CD14-positive monocyte (primary cell): ENCODE measurements at regions not wholly inside any gene's neighbourhood (a gene's known extent, or its start where the extent isn't known, plus 50 kb on each side); places are given as distances from the start of the nearest gene placed in this dataset.

Source experiments
- DNase-seq, 3 donors: peaks; one replicate each; pipeline ENCODE4 v3.0.0-alpha.2; 2011 to 2022
- H2AFZ ChIP-seq: 2 replicates; pipeline ENCODE4 v1.6.0; 2012; ENCODE audit warnings: mild to moderate bottlenecking, low read depth, low read length, inconsistent platforms; ENCODE audit not compliant: insufficient read depth, poor library complexity, severe bottlenecking
- H3K27ac ChIP-seq, 2 donors: 1 replicate in 1 of 2; 2 replicates in 1 of 2; pipeline ENCODE4 v1.5.1; 2012 to 2013; ENCODE audit warnings: low read length in 2 of 2, control low read depth in 1 of 2, inconsistent platforms in 1 of 2, low read depth in 1 of 2, mild to moderate bottlenecking in 1 of 2
- H3K27me3 ChIP-seq, 2 donors: one replicate each; pipeline versions ENCODE4 v1.6.0 to v1.6.1; 2011 to 2013; ENCODE audit warnings: low read length in 2 of 2; ENCODE audit not compliant: control insufficient read depth in 2 of 2, insufficient read depth in 2 of 2
- H3K36me3 ChIP-seq, 2 donors: replicated peaks in 1 of 2; 1 replicate in 1 of 2; 2 replicates in 1 of 2; pipeline versions ENCODE4 v1.5.1 to v1.6.1; 2012 to 2013; ENCODE audit warnings: low read length in 2 of 2, control low read depth in 1 of 2, inconsistent platforms in 1 of 2, mild to moderate bottlenecking in 1 of 2; ENCODE audit not compliant: insufficient read depth in 2 of 2, control insufficient read depth in 1 of 2
- H3K4me1 ChIP-seq, 2 donors: 1 replicate in 1 of 2; 2 replicates in 1 of 2; pipeline versions ENCODE4 v1.5.1 to v1.6.1; 2012 to 2013; ENCODE audit warnings: low read length in 2 of 2, control low read depth in 1 of 2, inconsistent platforms in 1 of 2, mild to moderate bottlenecking in 1 of 2, moderate library complexity in 1 of 2; ENCODE audit not compliant: insufficient read depth in 2 of 2, control insufficient read depth in 1 of 2
- H3K4me2 ChIP-seq: replicated peaks from 2 replicates; pipeline ENCODE3; 2012; ENCODE audit warnings: low read length, moderate library complexity, mild to moderate bottlenecking; ENCODE audit not compliant: poor library complexity, severe bottlenecking; ENCODE audit errors: extremely low read depth
- H3K4me3 ChIP-seq, 3 experiments: fragments of 200-600 bp in 1 of 3; sonication (generic) in 1 of 3; replicated peaks in 1 of 3; 1 replicate in 2 of 3; 2 replicates in 1 of 3; pipeline ENCODE4 v1.5.1; 2011 to 2013; ENCODE audit warnings: low read length in 3 of 3, mild to moderate bottlenecking in 3 of 3, control low read depth in 2 of 3, low read depth in 2 of 3, inconsistent platforms in 1 of 3, moderate library complexity in 1 of 3
- H3K79me2 ChIP-seq: 2 replicates; pipeline ENCODE4 v1.6.0; 2012; ENCODE audit warnings: mild to moderate bottlenecking, control low read depth, inconsistent platforms, low read length, moderate library complexity; ENCODE audit not compliant: insufficient read depth
- H3K9ac ChIP-seq: 2 replicates; pipeline ENCODE4 v1.6.0; 2017; ENCODE audit warnings: low read length, mild to moderate bottlenecking; ENCODE audit not compliant: insufficient read depth, poor library complexity, severe bottlenecking
- H3K9me3 ChIP-seq, 2 donors: replicated peaks in 1 of 2; 1 replicate in 1 of 2; 2 replicates in 1 of 2; pipeline versions ENCODE4 v1.5.1 to v1.6.1; 2012 to 2013; ENCODE audit warnings: low read length in 2 of 2, control low read depth in 1 of 2; ENCODE audit not compliant: control insufficient read depth in 1 of 2, insufficient read depth in 1 of 2
- H4K20me1 ChIP-seq: 2 replicates; pipeline ENCODE4 v1.6.0; 2012; ENCODE audit warnings: mild to moderate bottlenecking, low read length, control low read depth, moderate library complexity; ENCODE audit not compliant: insufficient read depth
- H3K27ac Mint-ChIP-seq, 7 donors: one replicate each; pipeline ENCODE4 v1.8.0; 2020; ENCODE audit warnings: mild to moderate bottlenecking in 7 of 7, mixed read lengths in 7 of 7, moderate library complexity in 6 of 7, inconsistent platforms in 2 of 7
- H3K27me3 Mint-ChIP-seq, 3 donors: one replicate each; pipeline ENCODE4 v1.8.0; 2021 to 2022; ENCODE audit warnings: low read depth in 3 of 3, mild to moderate bottlenecking in 3 of 3, mixed read lengths in 3 of 3, moderate library complexity in 3 of 3, inconsistent platforms in 1 of 3
- H3K36me3 Mint-ChIP-seq, 2 donors: one replicate each; pipeline ENCODE4 v1.8.0; 2020; ENCODE audit warnings: mixed read lengths in 2 of 2, inconsistent platforms in 1 of 2, mild to moderate bottlenecking in 1 of 2
- H3K4me1 Mint-ChIP-seq: one replicate; pipeline ENCODE4 v1.8.0; 2020; ENCODE audit warnings: mild to moderate bottlenecking, mixed read lengths
- H3K4me3 Mint-ChIP-seq, 2 donors: one replicate each; pipeline ENCODE4 v1.8.0; 2020; ENCODE audit warnings: mild to moderate bottlenecking in 2 of 2, mixed read lengths in 2 of 2, moderate library complexity in 1 of 2
- H3K9me3 Mint-ChIP-seq, 7 donors: one replicate each; pipeline ENCODE4 v1.8.0; 2020 to 2022; ENCODE audit warnings: mixed read lengths in 7 of 7, mild to moderate bottlenecking in 6 of 7, moderate library complexity in 6 of 7, inconsistent platforms in 2 of 7
- WGBS: methylation state at CpG from one replicate; pipeline ENCODE4 v1.1.5; 2013; ENCODE audit warnings: missing lambda C conversion rate; ENCODE audit not compliant: insufficient coverage; 5-methylcytosine and 5-hydroxymethylcytosine counted together
- intact Hi-C, 2 donors: fragments of 100-400 bp; cut with micrococcal nuclease; formaldehyde crosslinking; loops; one replicate each; pipeline versions ENCODE4 v1.15.0 to v1.15.1; 2023
- TF ChIP-seq, protein P1 (sequence below): fragments of 200-600 bp; IDR thresholded peaks from one replicate; pipeline ENCODE4 v1.8.0; 2022; ENCODE audit warnings: antibody characterized with exemption, mild to moderate bottlenecking

DNA sequence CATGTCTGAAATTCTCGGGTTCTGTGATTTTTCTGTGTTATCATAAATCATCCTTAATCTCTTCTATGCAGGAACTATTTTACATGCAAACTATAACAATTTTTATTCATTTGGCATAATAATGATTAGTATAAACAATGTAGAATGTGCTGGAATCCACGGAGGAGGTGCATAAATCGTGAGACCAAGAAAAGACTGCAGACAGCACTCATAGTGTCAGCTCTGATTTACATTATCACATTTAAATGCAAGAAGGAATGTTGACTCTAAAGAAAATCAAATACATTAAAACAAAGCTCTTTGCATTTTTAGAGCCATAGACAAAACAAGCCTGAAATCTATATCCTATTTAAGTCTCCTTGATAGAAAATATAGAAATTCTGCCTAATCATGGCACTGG is 501.7 kb upstream of the STXBP6 start:
- H3K4me1 Mint-ChIP-seq = no peaks in the 10 kb centered on the region
- H3K4me3 ChIP-seq = no peak overlapping the region
- no CpG with 5 or more reads among the region's 3 CpGs for WGBS
- no peaks in the 10 kb centered on the region for H3K4me1 ChIP-seq
- no peak overlapping the region for H3K27ac Mint-ChIP-seq
- H3K4me2 ChIP-seq = no peak overlapping the region
- H3K27ac ChIP-seq = no peak overlapping the region
- H3K9ac ChIP-seq = no peak overlapping the region
- DNase-seq = no peak
- H4K20me1 ChIP-seq = no peaks in the 10 kb centered on the region
- H3K36me3 Mint-ChIP-seq = no peaks in the 10 kb centered on the region
- H3K9me3 ChIP-seq = no peaks in the 10 kb centered on the region
- no peaks in the 10 kb centered on the region for H3K27me3 ChIP-seq
- no peaks in the 10 kb centered on the region for H3K36me3 ChIP-seq
- H3K79me2 ChIP-seq = no peaks in the 10 kb centered on the region
- H3K4me3 Mint-ChIP-seq = no peak overlapping the region
- TF ChIP-seq, protein P1, sequence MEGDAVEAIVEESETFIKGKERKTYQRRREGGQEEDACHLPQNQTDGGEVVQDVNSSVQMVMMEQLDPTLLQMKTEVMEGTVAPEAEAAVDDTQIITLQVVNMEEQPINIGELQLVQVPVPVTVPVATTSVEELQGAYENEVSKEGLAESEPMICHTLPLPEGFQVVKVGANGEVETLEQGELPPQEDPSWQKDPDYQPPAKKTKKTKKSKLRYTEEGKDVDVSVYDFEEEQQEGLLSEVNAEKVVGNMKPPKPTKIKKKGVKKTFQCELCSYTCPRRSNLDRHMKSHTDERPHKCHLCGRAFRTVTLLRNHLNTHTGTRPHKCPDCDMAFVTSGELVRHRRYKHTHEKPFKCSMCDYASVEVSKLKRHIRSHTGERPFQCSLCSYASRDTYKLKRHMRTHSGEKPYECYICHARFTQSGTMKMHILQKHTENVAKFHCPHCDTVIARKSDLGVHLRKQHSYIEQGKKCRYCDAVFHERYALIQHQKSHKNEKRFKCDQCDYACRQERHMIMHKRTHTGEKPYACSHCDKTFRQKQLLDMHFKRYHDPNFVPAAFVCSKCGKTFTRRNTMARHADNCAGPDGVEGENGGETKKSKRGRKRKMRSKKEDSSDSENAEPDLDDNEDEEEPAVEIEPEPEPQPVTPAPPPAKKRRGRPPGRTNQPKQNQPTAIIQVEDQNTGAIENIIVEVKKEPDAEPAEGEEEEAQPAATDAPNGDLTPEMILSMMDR = no peak
- H2AFZ ChIP-seq = no peak overlapping the region
- H3K27me3 Mint-ChIP-seq = peaks cover 0 to 2% (median 0%) of the 10 kb centered on the region in 3 donors
- intact Hi-C loops = no loop called here
- H3K9me3 Mint-ChIP-seq = peaks cover 0 to 5% (median 2%) of the 10 kb centered on the region in 7 donors

- intact Hi-C loops = no loop called here
- 100% methylated on average over 1 of the region's 2 CpGs for WGBS
Measured at GRCh38 chr14:25546826-25547225, 496.9 kb upstream of the STXBP6 start.

More at GRCh38 chr14:25546826-25547225, 496.9 kb upstream of the STXBP6 start:
- H3K4me1 Mint-ChIP-seq = no peaks in the 10 kb centered on the region
- no peak overlapping the region for H3K4me3 Mint-ChIP-seq
- H3K79me2 ChIP-seq = no peaks in the 10 kb centered on the region
- H3K27ac ChIP-seq = no peak overlapping the region
- no peak overlapping the region for H3K4me3 ChIP-seq
- TF ChIP-seq, protein P1 = no peak
- no peak overlapping the region for H3K27ac Mint-ChIP-seq
- H3K9me3 Mint-ChIP-seq = peaks cover 0 to 4% (median 0%) of the 10 kb centered on the region in 7 donors
- DNase-seq = no peak
- H3K9me3 ChIP-seq = no peaks in the 10 kb centered on the region
- H4K20me1 ChIP-seq = no peaks in the 10 kb centered on the region
- H3K4me2 ChIP-seq = no peak overlapping the region
- no peaks in the 10 kb centered on the region for H3K36me3 ChIP-seq
- H2AFZ ChIP-seq = no peak overlapping the region
- H3K27me3 ChIP-seq = no peaks in the 10 kb centered on the region
- H3K27me3 Mint-ChIP-seq = peaks cover 0 to 2% (median 1%) of the 10 kb centered on the region in 3 donors
- no peaks in the 10 kb centered on the region for H3K4me1 ChIP-seq
- no peaks in the 10 kb centered on the region for H3K36me3 Mint-ChIP-seq
- no peak overlapping the region for H3K9ac ChIP-seq
